ENCODE measurements at regions not wholly inside any gene's neighbourhood (a gene's known extent, or its start where the extent isn't known, plus 50 kb on each side); places are given as distances from the start of the nearest gene placed in this dataset.
"Not testable (repeated sequence)": the region's sequence is repeated elsewhere in the genome, so short reads cannot be mapped to it uniquely, and the experiment has no call there.

DNA sequence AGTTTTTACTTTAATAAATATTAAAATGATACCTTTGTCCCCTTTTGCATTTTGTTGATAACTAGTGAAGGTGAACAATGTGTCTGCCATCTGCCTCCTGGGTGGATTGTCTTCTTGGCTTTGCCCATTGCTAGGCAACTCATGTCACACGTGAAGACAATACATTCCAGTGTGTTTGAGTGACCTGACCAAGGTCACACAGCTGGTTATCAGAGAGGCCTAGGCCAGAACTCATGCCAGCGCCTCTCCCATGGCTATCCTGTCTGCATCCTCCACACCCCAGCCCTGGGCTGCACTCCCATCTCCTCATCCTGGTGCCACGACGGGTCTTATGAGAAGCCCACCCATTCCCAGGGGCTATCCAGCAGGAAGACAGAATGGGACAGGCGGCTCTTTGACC, 108.7 kb downstream of the PLCE1 start:
- H3K4me3 ChIP-seq = no peak overlapping the region
- no peaks in the 10 kb centered on the region for H3K27me3 ChIP-seq
- no peaks in the 10 kb centered on the region for H3K36me3 ChIP-seq
- peaks cover 3% of the 10 kb centered on the region for H3K4me1 ChIP-seq
- no peak for DNase-seq
- H3K9me3 ChIP-seq (replicated peaks) = no peaks in the 10 kb centered on the region
- no peak overlapping the region for H3K27ac ChIP-seq

DNA sequence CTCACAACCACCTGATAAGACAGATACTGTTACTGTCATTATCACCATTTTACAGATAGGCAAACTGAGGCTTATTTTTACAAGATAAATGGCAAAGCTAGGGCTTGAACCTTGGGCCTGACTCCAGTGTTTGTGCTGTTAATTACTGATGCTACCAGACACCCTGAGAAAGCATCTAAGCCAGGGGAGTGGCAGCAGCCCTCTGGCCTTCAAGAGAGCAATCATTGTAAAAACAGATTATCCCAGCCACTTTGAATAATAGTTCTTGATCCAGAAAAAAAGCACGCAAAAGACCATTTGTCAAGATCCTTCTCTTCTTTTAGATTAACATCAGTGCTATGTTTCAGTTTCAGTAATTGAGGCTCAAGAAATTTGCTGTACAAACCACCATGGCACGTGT, 109.5 kb downstream of the PLCE1 start:
- Histone ChIP-seq H3K27ac (no peak overlapping the region), H3K9me3 (replicated peaks) (no peaks in the 10 kb centered on the region), H3K4me3 (no peak overlapping the region), H3K27me3 (no peaks in the 10 kb centered on the region), H3K4me1 (peaks cover 3% of the 10 kb centered on the region), H3K36me3 (no peaks in the 10 kb centered on the region)
- no peak for DNase-seq

DNA sequence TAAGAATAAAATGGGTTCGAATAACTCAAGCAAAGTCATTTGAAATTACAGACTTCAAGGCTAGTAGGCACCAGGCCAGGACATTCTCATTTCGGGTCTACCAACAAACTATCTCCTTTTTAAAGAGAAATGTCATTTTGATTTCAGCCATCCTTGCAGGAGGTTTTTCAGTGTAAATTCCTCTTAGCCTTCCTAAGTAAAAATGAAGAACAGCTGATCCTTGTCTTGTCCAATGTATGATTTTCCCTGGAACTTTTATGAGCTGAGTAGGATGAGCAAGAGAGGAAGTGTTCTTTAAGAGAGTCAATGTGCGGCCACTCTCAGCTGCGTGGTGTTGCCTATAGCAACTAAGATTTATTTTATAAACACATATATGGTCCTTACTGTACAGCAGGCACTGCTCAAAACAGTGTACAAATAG, 110.1 kb downstream of the PLCE1 start:
- Histone ChIP-seq H3K4me3 (no peak overlapping the region), H3K4me1 (peaks cover 3% of the 10 kb centered on the region), H3K36me3 (no peaks in the 10 kb centered on the region), H3K9me3 (replicated peaks) (no peaks in the 10 kb centered on the region), H3K27me3 (no peaks in the 10 kb centered on the region), H3K27ac (no peak overlapping the region)
- DNase-seq = no peak

DNA sequence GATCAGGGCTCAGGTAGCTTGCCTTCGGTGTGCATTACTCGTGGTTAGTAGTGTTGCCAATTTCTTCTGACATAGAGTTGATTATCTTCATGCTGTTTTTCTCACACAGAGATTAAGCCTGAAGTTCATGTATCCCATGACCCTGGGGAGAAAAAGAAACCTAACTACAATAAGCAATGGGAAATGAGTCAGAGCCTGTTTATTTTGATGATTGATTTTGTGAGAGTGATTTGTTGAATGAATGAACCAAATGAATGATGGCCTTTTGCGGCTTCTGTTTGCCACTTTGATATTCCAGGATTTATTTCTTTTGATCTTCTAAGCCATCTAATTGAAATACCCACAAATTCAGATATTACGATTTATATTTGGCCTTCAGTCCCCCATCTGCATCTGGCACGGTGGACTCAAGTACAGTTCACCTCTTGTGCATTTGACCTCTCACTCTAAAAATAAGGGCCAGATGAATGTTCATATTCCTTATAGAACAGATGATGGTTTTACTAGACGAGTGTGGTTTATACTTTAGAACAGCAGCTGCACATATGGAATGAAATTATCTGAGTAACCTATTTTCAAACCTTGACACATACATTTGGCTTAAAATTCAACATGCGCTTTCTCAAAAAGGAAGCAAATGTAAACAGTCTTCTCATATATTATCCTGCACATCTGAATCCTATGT, 110.7 kb downstream of the PLCE1 start:
- H3K27me3 ChIP-seq = no peaks in the 10 kb centered on the region
- no peak for DNase-seq
- no peaks in the 10 kb centered on the region for H3K9me3 ChIP-seq (replicated peaks)
- H3K4me1 ChIP-seq = peaks cover 3% of the 10 kb centered on the region
- H3K27ac ChIP-seq = no peak overlapping the region
- no peak overlapping the region for H3K4me3 ChIP-seq
- no peaks in the 10 kb centered on the region for H3K36me3 ChIP-seq

DNA sequence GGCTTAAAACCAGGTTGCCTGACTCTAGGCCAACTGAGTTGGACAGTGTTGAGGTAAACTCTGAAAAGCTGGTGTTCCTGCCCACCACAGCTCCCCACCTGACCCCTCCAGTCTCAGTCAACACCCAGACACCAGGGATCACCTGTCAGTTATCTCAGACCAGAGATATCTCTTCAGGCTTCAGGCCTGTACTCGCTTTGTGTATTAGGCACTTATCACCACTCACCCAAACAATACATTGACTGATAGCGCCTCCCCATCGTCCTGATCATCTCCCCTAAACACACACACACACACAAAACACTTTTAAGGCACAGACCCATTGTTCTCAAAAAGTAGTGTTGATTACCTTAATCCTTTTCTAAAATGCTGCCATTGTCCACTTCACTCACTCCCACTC, 111.5 kb downstream of the PLCE1 start:
- Histone ChIP-seq H3K4me1 (peaks cover 3% of the 10 kb centered on the region), H3K27me3 (no peaks in the 10 kb centered on the region), H3K27ac (no peak overlapping the region), H3K9me3 (replicated peaks) (no peaks in the 10 kb centered on the region), H3K36me3 (no peaks in the 10 kb centered on the region), H3K4me3 (no peak overlapping the region)
- DNase-seq = no peak

- DNase-seq = no peak
- Histone ChIP-seq H3K27me3 (no peaks in the 10 kb centered on the region), H3K4me3 (no peak overlapping the region), H3K36me3 (no peaks in the 10 kb centered on the region), H3K27ac (no peak overlapping the region), H3K4me1 (peaks cover 3% of the 10 kb centered on the region), H3K9me3 (replicated peaks) (no peaks in the 10 kb centered on the region)
Observed at GRCh38 chr10:94107191-94107590, 113.5 kb downstream of the PLCE1 start.

- H3K9me3 ChIP-seq (replicated peaks) = no peaks in the 10 kb centered on the region
- H3K27me3 ChIP-seq = no peaks in the 10 kb centered on the region
- no peak overlapping the region for H3K27ac ChIP-seq
- no peaks in the 10 kb centered on the region for H3K36me3 ChIP-seq
- no peak for DNase-seq
- H3K4me3 ChIP-seq = no peak overlapping the region
- H3K4me1 ChIP-seq = peaks cover 3% of the 10 kb centered on the region
Observed at GRCh38 chr10:94108200-94108599, 114.5 kb downstream of the PLCE1 start.

DNA sequence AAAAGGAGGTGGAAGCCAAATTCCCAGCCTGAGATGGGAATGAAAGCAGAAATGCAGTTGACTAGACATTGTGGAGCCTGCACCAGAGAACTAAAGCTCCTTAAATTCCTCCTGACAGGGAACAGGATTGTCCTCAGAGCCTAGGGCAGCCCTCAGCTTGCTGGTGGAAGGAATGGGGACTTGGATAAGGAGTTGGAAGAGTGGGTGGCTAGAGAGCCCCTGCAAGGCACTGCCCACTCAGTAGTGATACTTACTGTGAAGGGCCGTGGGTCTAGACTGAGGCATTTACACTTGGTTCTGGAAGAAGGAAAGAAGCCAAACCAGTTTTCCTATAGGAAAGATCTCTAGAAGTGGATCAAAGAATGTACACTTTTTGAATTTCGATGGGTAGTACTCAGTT, 117.6 kb downstream of the PLCE1 start:
- DNase-seq = no peak
- H3K36me3 ChIP-seq = no peaks in the 10 kb centered on the region
- H3K27ac ChIP-seq = no peak overlapping the region
- H3K27me3 ChIP-seq = no peaks in the 10 kb centered on the region
- H3K4me3 ChIP-seq = no peak overlapping the region
- no peaks in the 10 kb centered on the region for H3K9me3 ChIP-seq (replicated peaks)
- no peaks in the 10 kb centered on the region for H3K4me1 ChIP-seq

GRCh38 chr10:94112321-94112720, 118.6 kb downstream of the PLCE1 start:
- no peak overlapping the region for H3K27ac ChIP-seq
- H3K27me3 ChIP-seq = no peaks in the 10 kb centered on the region
- H3K4me3 ChIP-seq = no peak overlapping the region
- no peak for DNase-seq
- H3K9me3 ChIP-seq (replicated peaks) = no peaks in the 10 kb centered on the region
- no peaks in the 10 kb centered on the region for H3K36me3 ChIP-seq
- H3K4me1 ChIP-seq = no peaks in the 10 kb centered on the region

- DNase-seq = no peak
- Histone ChIP-seq H3K36me3 (no peaks in the 10 kb centered on the region), H3K4me1 (no peaks in the 10 kb centered on the region), H3K4me3 (no peak overlapping the region), H3K27ac (no peak overlapping the region), H3K27me3 (no peaks in the 10 kb centered on the region), H3K9me3 (replicated peaks) (no peaks in the 10 kb centered on the region)
Observed at GRCh38 chr10:94115725-94116124, 122.0 kb downstream of the PLCE1 start.

- Histone ChIP-seq H3K9me3 (replicated peaks) (no peaks in the 10 kb centered on the region), H3K27me3 (no peaks in the 10 kb centered on the region), H3K4me1 (no peaks in the 10 kb centered on the region), H3K27ac (no peak overlapping the region), H3K4me3 (no peak overlapping the region), H3K36me3 (no peaks in the 10 kb centered on the region)
- DNase-seq = no peak
Observed at GRCh38 chr10:94116848-94117247, 123.1 kb downstream of the PLCE1 start.

DNA sequence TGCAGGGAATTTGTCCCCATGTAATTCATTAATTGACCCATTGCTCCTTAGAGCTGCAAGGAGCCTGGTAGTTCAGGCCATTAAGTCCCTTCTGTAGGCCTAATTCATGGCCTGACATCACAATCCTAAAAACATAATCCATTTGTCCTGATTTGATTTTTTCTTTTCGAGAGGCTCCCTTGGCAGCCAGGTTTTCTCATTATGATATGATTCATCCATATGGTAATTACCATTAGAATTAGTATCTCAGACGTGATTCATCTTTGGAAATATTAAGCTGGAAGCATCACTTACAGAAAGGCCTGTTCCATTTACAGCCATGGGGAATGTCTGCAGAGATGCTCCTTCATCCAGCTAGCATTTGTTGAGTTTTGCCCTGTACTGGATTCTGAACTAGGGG, 128.5 kb downstream of the PLCE1 start:
- Histone ChIP-seq H3K9me3 (replicated peaks) (no peaks in the 10 kb centered on the region), H3K4me3 (no peak overlapping the region), H3K36me3 (no peaks in the 10 kb centered on the region), H3K27me3 (no peaks in the 10 kb centered on the region), H3K27ac (no peak overlapping the region), H3K4me1 (0 out of 2 replicates have a peak, but pooled peaks cover 3% of the 10 kb centered on the region)
- DNase-seq = no peak

DNA sequence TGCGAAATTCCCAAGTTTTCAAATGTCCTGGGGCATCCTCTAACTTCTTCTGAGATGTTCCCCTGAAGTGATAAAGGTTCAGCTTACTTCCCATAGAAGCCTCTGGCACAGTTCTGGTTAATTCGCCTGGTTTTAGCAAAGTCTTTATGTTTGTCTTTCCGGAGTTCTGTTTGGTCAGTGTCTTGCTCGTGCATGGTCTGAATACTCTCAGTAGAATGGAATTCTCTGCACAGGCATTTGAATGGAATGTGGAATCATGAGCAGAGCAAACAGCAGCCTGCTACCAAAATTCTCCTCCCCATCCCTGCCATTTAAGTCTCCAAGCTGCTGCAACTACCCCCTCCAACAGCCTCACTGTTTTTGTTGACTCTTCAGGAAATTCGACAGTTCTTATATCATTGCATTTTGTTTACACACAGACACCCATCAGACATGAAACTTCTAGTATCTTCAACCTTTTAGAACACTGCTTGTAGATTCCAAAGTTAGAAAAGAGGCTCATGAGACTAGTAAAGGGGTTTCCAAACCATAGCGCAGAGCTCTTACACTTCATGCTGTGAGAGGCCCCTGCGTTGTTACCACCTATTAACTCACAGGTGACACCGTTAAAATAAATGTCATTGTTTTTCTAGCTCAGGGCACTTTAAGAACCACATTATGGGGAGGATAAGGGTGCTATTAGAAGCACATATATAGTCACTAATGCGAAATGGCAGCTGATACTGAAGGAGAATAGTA, 129.7 kb downstream of the PLCE1 start:
- Histone ChIP-seq H3K9me3 (replicated peaks) (no peaks in the 10 kb centered on the region), H3K4me3 (no peak overlapping the region), H3K36me3 (no peaks in the 10 kb centered on the region), H3K27ac (no peak overlapping the region), H3K27me3 (no peaks in the 10 kb centered on the region), H3K4me1 (0 out of 2 replicates have a peak, but pooled peaks cover 3% of the 10 kb centered on the region)
- no peak for DNase-seq

DNA sequence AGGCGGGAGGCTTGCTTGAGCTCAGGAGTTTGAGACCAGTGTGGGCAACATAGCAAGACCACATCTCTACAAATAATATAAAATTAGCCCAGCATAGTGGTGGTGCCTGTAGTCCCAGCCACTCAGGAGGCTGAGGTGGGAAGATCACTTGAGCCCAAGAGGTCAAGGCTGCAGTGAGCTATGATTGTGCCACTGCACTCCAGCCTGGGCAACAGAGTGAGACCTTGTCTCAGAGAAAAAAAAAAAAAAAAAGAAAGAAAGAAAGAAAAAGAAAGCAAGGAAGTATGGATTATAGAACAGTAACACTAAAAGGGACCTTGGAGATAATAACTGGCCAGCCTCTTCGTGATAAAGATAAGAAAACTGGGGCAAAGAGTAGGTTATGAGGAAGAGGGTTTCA, 130.4 kb downstream of the PLCE1 start:
- not testable (repeated sequence) for H3K4me3 ChIP-seq; H3K36me3 ChIP-seq; H3K27me3 ChIP-seq; DNase-seq; H3K9me3 ChIP-seq (replicated peaks); H3K27ac ChIP-seq; H3K4me1 ChIP-seq

DNA sequence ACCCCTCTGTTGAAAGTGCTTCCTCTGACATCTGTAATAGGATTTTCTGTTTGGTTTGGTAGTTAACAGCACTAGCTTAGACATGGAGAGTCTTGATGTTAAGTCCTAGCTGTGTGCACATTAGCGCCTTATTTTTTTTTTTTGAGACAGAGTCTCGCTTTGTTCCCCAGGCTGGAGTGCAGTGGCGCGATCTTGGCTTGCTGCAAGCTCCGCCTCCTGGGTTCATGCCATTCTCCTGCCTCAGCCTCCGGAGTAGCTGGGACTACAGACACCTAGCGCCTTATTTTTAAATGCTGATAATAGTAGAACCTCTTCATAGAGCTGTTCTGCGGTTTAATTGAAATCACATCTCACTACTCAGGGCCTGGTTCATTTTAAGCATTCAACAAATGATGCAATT, 131.5 kb downstream of the PLCE1 start:
- H3K9me3 ChIP-seq (replicated peaks); H3K27ac ChIP-seq; H3K4me1 ChIP-seq; H3K4me3 ChIP-seq; H3K27me3 ChIP-seq; DNase-seq; H3K36me3 ChIP-seq: not testable (repeated sequence)

DNA sequence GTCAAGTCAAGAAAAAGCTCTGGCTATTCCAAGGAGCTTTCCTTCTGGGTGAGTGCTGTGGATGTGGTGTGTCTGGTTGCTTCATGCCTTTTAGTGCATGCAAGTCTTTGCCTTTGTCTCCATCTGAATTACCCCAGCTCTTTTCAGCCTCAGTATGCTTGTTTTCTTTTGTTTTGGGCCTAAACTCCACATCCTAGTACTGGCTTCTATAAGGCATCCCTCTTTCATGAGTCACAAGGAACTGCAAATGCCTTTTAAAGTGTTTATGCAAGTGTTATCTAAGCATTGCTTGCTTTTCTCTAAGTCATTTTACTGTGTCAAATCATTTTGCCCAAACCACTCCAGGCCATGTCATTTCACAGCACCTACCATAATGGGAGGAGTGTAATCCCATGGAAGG, 132.1 kb downstream of the PLCE1 start:
- Histone ChIP-seq H3K9me3 (replicated peaks) (no peaks in the 10 kb centered on the region), H3K27ac (no peak overlapping the region), H3K4me3 (no peak overlapping the region), H3K36me3 (no peaks in the 10 kb centered on the region), H3K4me1 (0 out of 2 replicates have a peak, but pooled peaks cover 3% of the 10 kb centered on the region), H3K27me3 (no peaks in the 10 kb centered on the region)
- DNase-seq = no peak
